DND-41 (cell line): ENCODE measurements at regions not wholly inside any gene's neighbourhood (a gene's known extent, or its start where the extent isn't known, plus 50 kb on each side); places are given as distances from the start of the nearest gene placed in this dataset.

ENCODE experiments used
- ATAC-seq: fragments of 200-7000 bp; cut with Tn5 transposase; 3 replicates; pipeline ENCODE4 v1.9.1; 2021; ENCODE audit warnings: low read depth; ENCODE audit not compliant: insufficient read depth
- DNase-seq: peaks from one replicate; pipeline ENCODE4 v3.0.0-alpha.2; 2020
- H2AFZ ChIP-seq: 2 replicates; pipeline ENCODE4 v1.6.0; 2012; ENCODE audit warnings: low read depth, low read length
- H3K27ac ChIP-seq: 2 replicates; pipeline ENCODE4 v1.5.1; 2012; ENCODE audit warnings: low read length, inconsistent platforms
- H3K27me3 ChIP-seq: fragments of 200-600 bp; sonication (generic); 2 replicates; pipeline ENCODE4 v1.6.0; 2012; ENCODE audit warnings: low read length, mild to moderate bottlenecking, inconsistent platforms; ENCODE audit not compliant: insufficient read depth, poor library complexity
- H3K36me3 ChIP-seq: 2 replicates; pipeline ENCODE4 v1.5.1; 2012; ENCODE audit warnings: low read length, inconsistent platforms; ENCODE audit not compliant: insufficient read depth
- H3K4me1 ChIP-seq: 2 replicates; pipeline ENCODE4 v1.5.1; 2012; ENCODE audit warnings: mild to moderate bottlenecking, low read length; ENCODE audit not compliant: insufficient read depth
- H3K4me2 ChIP-seq: 2 replicates; pipeline ENCODE4 v1.6.0; 2012; ENCODE audit warnings: mild to moderate bottlenecking, moderate library complexity, low read length, inconsistent platforms; ENCODE audit not compliant: insufficient read depth
- H3K4me3 ChIP-seq, 2 experiments: fragments of 200-600 bp in 1 of 2; shearing (Covaris generic) in 1 of 2; 2 replicates each; pipeline ENCODE4 v1.5.1; 2012 to 2016; ENCODE audit warnings: inconsistent platforms in 2 of 2, low read length in 2 of 2, mild to moderate bottlenecking in 2 of 2, low read depth in 1 of 2, moderate library complexity in 1 of 2
- H3K79me2 ChIP-seq: 2 replicates; pipeline ENCODE4 v1.6.0; 2012; ENCODE audit warnings: low read length, inconsistent platforms; ENCODE audit not compliant: insufficient read depth
- H3K9ac ChIP-seq: 2 replicates; pipeline ENCODE4 v1.6.0; 2012; ENCODE audit warnings: low read depth, mild to moderate bottlenecking, inconsistent platforms, low read length, moderate library complexity
- H3K9me3 ChIP-seq: 2 replicates; pipeline ENCODE4 v1.5.1; 2012; ENCODE audit warnings: low read length, moderate library complexity, mild to moderate bottlenecking, inconsistent platforms; ENCODE audit not compliant: insufficient read depth, severe bottlenecking
- H4K20me1 ChIP-seq: 2 replicates; pipeline ENCODE4 v1.6.0; 2012; ENCODE audit warnings: low read length; ENCODE audit not compliant: insufficient read depth
- CTCF ChIP-seq: IDR thresholded peaks from 2 replicates; pipeline ENCODE4 v1.5.1; 2012; ENCODE audit warnings: borderline replicate concordance, low read length, moderate library complexity, mild to moderate bottlenecking; ENCODE audit not compliant: poor library complexity, severe bottlenecking; ENCODE audit errors: extremely low read depth
- EZH2 ChIP-seq: IDR thresholded peaks from 3 replicates; pipeline ENCODE4 v1.6.1; 2012; ENCODE audit warnings: borderline replicate concordance, low read depth, mild to moderate bottlenecking, moderate library complexity, low read length, inconsistent platforms; ENCODE audit not compliant: severe bottlenecking

- Histone ChIP-seq H3K9ac (no peak overlapping the region), H4K20me1 (no peaks in the 10 kb centered on the region), H2AFZ (no peak overlapping the region), H3K79me2 (no peaks in the 10 kb centered on the region), H3K36me3 (no peaks in the 10 kb centered on the region), H3K27me3 (peaks cover 2% of the 10 kb centered on the region), H3K4me2 (no peak overlapping the region), H3K4me3 (no peak overlapping the region), H3K27ac (no peak overlapping the region), H3K4me1 (no peaks in the 10 kb centered on the region), H3K9me3 (no peaks in the 10 kb centered on the region)
- TF ChIP-seq EZH2 (no peak), CTCF (no peak)
- ATAC-seq (no peak), DNase-seq (no peak)
These were observed 325.1 kb upstream of the ADAMTS16 start for GRCh38 chr5:4815002-4815401.

GRCh38 chr5:4817767-4818166 is 322.4 kb upstream of the ADAMTS16 start:
- ATAC-seq (no peak), DNase-seq (no peak)
- no peak overlapping the region for H3K27ac ChIP-seq
- H3K4me3 ChIP-seq = no peak overlapping the region
- H2AFZ ChIP-seq = no peak overlapping the region
- no peaks in the 10 kb centered on the region for H4K20me1 ChIP-seq
- H3K79me2 ChIP-seq = no peaks in the 10 kb centered on the region
- H3K36me3 ChIP-seq = no peaks in the 10 kb centered on the region
- no peak overlapping the region for H3K4me2 ChIP-seq
- H3K9me3 ChIP-seq = no peaks in the 10 kb centered on the region
- no peak for TF ChIP-seq CTCF
- TF ChIP-seq EZH2 = no peak
- H3K4me1 ChIP-seq = no peaks in the 10 kb centered on the region
- H3K27me3 ChIP-seq = peaks cover 2% of the 10 kb centered on the region
- no peak overlapping the region for H3K9ac ChIP-seq

- ATAC-seq = no peak
- TF ChIP-seq CTCF (no peak), EZH2 (no peak)
- no peak overlapping the region for H2AFZ ChIP-seq
- no peaks in the 10 kb centered on the region for H3K4me1 ChIP-seq
- H3K27ac ChIP-seq = no peak overlapping the region
- peaks cover 3% of the 10 kb centered on the region for H3K27me3 ChIP-seq
- H3K36me3 ChIP-seq = no peaks in the 10 kb centered on the region
- no peaks in the 10 kb centered on the region for H4K20me1 ChIP-seq
- no peaks in the 10 kb centered on the region for H3K9me3 ChIP-seq
- no peak overlapping the region for H3K4me2 ChIP-seq
- H3K4me3 ChIP-seq = no peak overlapping the region
- H3K79me2 ChIP-seq = no peaks in the 10 kb centered on the region
- H3K9ac ChIP-seq = no peak overlapping the region
- DNase-seq = no peak
These were observed 308.8 kb upstream of the ADAMTS16 start for GRCh38 chr5:4831325-4831724.

- H3K27ac ChIP-seq = no peak overlapping the region
- no peak for TF ChIP-seq EZH2
- no peak for TF ChIP-seq CTCF
- H4K20me1 ChIP-seq = no peaks in the 10 kb centered on the region
- no peak overlapping the region for H2AFZ ChIP-seq
- H3K9me3 ChIP-seq = no peaks in the 10 kb centered on the region
- H3K79me2 ChIP-seq = no peaks in the 10 kb centered on the region
- H3K4me3 ChIP-seq = no peak overlapping the region
- H3K27me3 ChIP-seq = peaks cover 3% of the 10 kb centered on the region
- ATAC-seq = no peak
- no peak for DNase-seq
- no peaks in the 10 kb centered on the region for H3K4me1 ChIP-seq
- no peaks in the 10 kb centered on the region for H3K36me3 ChIP-seq
- no peak overlapping the region for H3K9ac ChIP-seq
- no peak overlapping the region for H3K4me2 ChIP-seq
These were observed 307.7 kb upstream of the ADAMTS16 start for GRCh38 chr5:4832471-4832870.
